ENCODE measurements at regions not wholly inside any gene's neighbourhood (a gene's known extent, or its start where the extent isn't known, plus 50 kb on each side); places are given as distances from the start of the nearest gene placed in this dataset.
"Not testable (repeated sequence)": the region's sequence is repeated elsewhere in the genome, so short reads cannot be mapped to it uniquely, and the experiment has no call there.

DNA sequence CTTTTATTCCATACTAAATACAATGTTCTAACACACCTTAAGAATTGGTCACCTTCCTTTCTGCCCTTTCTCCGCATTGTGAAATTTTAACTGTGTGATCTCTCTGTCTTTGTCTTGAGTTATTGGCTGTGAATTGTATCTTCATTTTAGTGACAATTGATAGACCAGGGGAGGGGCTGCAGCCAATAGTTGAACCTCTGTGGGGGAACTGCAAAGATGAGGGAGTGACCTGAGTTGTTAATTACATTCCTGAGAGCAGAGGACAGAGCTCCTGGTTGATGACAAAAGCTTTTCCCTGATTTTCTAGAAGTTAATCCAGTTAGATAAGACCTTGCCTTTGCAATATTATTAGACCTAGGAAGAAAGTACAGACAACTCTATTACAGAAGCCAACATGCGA, 1535.7 kb downstream of the BRINP3 start:
- no peak for DNase-seq

DNA sequence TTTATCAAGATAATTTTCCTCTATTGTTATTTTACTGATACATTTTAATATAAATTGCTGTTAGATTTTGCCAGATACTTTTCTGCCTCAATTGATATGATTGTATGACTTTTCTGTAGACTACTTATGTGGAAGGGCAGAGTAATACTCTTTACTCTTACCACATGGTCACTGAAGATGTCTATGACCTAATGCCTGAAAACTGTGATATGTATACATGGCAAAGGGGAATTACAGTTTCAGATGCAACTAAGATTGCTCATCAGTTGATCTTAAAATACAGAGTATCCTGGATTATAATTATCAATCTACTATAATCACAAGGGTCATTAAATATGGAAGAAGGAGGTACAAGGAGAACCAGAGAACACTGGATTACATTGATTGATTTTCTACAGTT, 1528.0 kb downstream of the BRINP3 start:
- DNase-seq: no peak

GRCh38 chr1:188958461-188959115, 1519.1 kb downstream of the BRINP3 start:
- no peak for DNase-seq

GRCh38 chr1:188986745-188987417, 1490.8 kb downstream of the BRINP3 start:
- DNase-seq: no peak

DNA sequence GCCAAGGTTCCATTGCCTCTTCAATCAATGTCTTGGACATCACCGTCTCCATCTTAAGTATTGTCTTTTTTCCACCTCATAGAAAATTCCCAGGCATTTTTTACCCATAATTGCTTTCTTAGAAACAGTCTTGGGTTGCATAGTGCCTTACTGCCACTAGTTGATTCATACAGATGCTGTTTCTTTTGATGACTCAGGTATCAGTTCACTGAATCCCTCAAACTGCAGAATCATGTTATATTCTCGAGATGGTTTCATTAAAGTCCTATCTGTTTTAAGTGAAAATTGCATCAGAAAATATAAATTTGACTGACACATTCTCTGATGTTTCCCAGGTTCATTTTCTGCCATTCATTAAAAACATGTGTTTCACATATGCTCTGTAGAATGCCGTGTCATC, 1489.1 kb downstream of the BRINP3 start:
- no peak for DNase-seq

- no peak for DNase-seq
These were observed 1486.3 kb downstream of the BRINP3 start for GRCh38 chr1:188991221-188991930.

GRCh38 chr1:189007824-189008223, 1469.8 kb downstream of the BRINP3 start:
- DNase-seq: no peak

GRCh38 chr1:189021577-189021976, 1456.1 kb downstream of the BRINP3 start:
- DNase-seq: no peak

DNA sequence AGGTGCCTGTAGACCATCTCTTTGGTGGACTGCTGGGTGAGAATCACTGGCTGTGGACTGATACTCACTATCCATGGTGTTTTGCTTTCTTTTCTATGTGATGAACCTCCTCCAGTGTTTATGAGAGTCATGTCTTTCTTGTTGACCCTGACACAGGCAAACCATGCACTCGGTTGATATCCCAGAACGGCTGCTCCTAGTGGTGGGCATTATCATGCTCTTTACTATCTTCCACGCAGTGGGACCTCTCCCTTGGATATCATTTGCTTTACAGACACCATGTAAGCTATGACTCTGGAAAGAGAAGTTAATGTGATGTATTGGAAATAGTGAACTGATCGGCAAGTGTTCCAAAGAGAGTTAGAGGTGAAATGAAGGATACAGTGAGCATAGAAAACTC, 1455.6 kb downstream of the BRINP3 start:
- DNase-seq: no peak

DNA sequence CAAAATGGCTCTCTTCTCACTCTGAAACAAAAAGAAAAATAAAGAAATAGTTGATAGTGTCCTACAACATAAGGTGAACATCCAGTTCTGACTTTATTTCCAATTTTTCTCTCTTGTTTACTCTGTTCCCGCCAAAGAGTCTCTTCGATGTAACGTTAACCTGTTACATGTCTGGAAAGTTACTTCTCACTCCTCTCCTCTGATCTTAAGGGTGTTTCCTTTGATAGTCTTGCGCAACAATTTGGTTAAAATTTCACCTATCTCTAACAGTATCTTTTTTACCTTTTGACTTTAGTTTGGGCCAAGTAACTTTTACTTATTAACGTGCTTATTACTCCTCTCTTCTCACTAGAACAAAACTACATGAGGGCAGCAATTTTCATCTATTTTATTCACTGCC, 1450.2 kb downstream of the BRINP3 start:
- no peak for DNase-seq

DNA sequence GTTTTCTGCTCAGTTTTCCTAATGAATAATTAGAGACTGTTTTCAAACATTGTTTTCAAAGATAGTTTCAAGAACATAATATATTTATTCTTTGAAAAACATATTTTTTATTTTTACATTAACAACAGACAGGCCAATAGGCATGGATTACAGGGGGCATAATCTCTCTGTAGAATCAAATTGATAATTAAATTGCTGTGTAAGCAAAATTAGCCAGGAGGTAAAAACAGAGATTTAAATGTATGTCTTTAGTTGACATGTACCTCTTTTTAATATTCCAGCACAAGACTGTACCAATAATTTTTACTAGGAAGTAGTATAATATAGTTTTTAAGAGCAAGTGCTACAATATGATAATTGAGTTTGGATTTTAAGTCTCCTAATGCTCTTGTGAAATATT, 1444.5 kb downstream of the BRINP3 start:
- DNase-seq: no peak

DNA sequence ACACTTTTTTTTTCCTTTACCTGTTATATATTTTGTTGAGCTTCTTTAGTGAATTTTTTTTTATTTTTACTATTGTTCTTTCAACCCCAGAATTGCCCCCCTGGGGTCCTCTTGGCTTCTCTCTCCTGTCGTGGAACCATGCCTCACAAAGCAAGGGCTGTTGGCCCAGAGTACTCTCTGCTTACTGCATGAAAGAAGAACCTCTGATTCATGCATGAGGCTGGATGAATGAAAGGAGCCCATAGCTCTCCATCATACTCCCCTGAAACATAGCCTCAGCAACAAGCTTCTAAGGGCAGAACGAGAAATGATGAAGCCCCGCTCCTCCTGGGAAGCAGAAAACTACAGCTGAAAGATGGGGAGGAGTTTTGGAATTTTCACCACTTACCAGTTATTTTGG, 1441.0 kb downstream of the BRINP3 start:
- DNase-seq: no peak

DNA sequence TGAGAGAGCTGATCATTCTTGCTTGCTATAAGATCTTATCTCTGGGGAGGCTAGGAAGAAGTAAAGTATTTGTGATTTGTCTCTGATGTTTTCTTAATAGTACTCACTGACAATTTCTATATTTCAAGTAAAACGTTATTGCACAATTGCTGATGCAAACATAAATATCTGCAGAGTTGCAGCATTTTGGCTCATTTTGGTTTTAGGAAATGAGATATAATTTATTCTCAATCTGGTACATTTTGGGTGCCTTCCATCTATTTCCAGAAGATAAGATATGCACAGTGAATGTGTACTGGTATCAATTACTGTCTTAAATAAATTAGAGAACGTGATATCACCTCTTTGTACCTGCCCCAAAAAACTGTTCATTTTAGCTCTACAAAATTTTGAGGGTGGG, 1431.5 kb downstream of the BRINP3 start:
- no peak for DNase-seq

DNA sequence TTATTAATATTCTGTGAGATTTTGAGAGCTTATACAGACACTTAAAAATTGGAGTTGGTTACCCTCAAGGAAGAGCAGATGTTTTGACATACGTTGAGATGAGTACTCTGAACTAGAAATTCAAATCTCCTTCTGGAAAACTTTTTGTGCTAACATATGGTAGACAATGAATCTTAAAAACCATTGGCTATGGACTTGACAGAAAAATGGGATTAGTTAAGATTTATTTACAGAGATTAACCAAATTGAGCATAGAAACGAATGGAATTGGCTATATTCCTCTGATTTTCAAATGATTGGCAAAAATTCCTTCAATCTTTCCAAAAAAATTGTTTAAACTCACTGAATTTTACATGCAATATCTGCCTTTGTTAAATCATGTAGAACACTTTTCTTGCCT, 1392.9 kb downstream of the BRINP3 start:
- DNase-seq: no peak

DNA sequence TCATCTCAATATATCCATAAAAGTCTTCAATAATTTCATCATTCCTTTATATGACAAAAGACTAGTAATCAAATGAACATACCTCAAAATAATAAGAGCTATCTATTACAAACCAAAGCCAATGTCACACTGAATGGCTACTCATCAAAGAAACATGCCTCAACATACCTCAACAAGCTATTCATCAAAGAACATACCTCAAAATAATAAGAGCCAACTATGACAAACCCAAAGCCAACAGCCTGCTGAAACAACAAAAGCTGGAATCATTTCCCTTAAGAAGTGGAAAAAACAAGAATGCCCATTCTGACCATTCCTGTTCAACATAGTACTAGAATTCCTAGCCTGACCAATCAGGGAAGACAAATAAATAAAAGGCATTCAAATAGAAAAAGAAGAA, 1373.7 kb downstream of the BRINP3 start:
- DNase-seq: no peak

GRCh38 chr1:189117072-189117770, 1360.4 kb downstream of the BRINP3 start:
- no peak for DNase-seq

- DNase-seq: no peak
These were observed 1355.7 kb downstream of the BRINP3 start for GRCh38 chr1:189121941-189122340.

GRCh38 chr1:189125694-189126093, 1352.0 kb downstream of the BRINP3 start:
- no peak for DNase-seq

GRCh38 chr1:189131576-189131975, 1346.1 kb downstream of the BRINP3 start:
- DNase-seq: no peak

- DNase-seq: not testable (repeated sequence)
These were observed 1337.9 kb downstream of the BRINP3 start for GRCh38 chr1:189139748-189140147.

GRCh38 chr1:189141056-189141455, 1336.6 kb downstream of the BRINP3 start:
- no peak for DNase-seq

- no peak for DNase-seq
These were observed 1327.9 kb downstream of the BRINP3 start for GRCh38 chr1:189149547-189150375.

GRCh38 chr1:189150624-189151023, 1327.0 kb downstream of the BRINP3 start:
- DNase-seq: no peak

Measured in DMS79 treated with DMSO at 0.1 percent for 48 hours (cell line).